Activated CD4-positive, CD25-positive, alpha-beta regulatory T cell treated with anti-CD3 and anti-CD28 coated beads, Interleukin-2, amount 50 U/mL, for 16 hours (primary cell): ENCODE measurements at regions not wholly inside any gene's neighbourhood (a gene's known extent, or its start where the extent isn't known, plus 50 kb on each side); places are given as distances from the start of the nearest gene placed in this dataset.
"Not testable (repeated sequence)": the region's sequence is repeated elsewhere in the genome, so short reads cannot be mapped to it uniquely, and the experiment has no call there.

ENCODE experiments used
- DNase-seq: peaks from one replicate; pipeline ENCODE4 v3.0.0-alpha.2; 2020; ENCODE audit warnings: low read depth, low spot score

DNA sequence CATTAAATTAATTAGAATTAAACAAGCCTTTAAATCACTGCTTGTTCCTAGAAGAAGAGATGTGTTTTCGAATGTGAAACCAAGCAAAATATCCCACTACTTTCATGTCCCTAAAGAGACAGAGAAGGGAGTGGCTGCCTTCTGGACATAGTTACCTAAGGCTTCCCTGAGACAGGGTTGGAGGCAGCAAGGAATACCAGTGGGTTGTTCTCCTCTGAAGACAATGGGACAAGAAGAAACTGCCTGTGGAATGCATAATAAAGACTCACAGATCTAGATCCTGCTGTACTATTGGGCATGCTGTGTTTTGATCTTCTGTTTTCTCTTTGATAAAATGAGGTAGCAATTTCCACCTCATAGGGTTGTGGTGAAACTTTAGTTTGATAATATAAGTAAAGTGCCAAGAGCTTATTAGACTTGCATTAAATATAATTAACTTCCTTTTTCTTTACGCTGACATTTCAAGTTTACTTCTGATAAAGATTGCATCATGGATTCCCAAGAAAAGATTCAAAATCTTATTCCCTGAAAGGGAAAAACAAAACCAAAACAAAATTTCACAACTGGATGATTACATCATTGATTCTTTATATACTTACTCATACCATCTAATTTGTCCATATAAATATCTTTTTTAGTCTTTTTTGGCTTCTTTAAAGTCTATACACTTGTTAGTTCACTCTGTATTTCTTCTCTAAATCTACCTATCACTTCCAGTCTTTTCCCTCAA, 621.3 kb downstream of the ETS1 start:
- no peak for DNase-seq

DNA sequence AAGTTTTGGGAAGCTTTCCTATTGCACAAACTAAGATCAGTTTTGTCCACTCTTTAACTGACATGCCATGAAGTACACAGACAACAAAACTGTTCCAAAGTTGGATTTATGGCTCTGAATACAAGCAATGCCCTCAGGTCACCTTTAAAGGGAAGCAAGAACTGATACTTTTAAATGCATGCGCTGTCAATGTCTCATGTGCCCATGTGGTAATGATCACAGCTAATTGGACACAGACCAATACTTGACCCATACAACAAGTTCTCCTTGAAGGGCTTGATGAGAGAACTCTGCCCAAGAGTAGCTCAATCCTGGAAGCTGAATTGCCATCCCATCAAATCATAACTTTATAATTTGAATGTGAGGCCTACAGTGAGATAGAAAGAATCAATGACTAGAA, 624.9 kb downstream of the ETS1 start:
- DNase-seq = no peak

DNA sequence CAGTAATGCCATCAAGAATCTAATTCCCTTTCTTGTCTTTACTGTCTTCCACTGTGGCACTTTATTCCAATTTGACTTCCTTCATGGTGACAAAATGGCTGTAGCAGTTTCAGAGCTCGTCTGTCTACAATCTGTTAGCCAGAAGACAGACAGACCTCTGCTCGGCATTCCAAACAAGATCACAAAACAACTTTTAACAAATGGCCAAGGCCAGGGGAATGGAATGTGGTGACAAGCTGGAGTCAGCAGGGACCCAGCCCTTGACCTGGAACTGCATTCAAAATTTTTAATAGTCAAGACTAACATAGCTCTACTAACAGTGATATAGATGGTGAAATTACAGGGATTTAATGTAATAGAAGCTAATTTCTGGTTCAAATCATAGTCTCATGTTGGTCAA, 637.2 kb downstream of the ETS1 start:
- DNase-seq = no peak

DNA sequence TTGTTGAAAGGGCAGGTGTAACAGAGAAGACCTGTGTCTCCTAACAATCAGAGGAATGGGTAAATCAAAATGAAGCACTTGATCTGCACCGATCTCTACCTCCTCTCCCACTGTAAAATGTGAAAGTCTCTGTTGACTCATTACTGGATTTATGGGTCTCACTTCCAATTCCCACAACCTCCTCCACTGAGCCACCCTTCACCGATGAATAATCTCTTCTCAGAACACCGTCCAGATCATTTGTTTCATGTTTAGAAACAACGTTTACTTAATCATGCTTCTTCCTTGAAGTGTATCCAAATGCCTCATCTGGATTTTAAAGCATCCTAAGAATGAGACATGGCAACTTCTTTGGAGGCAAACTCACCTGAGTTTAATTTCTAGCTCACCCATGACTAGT, 643.6 kb downstream of the ETS1 start:
- DNase-seq = no peak

DNA sequence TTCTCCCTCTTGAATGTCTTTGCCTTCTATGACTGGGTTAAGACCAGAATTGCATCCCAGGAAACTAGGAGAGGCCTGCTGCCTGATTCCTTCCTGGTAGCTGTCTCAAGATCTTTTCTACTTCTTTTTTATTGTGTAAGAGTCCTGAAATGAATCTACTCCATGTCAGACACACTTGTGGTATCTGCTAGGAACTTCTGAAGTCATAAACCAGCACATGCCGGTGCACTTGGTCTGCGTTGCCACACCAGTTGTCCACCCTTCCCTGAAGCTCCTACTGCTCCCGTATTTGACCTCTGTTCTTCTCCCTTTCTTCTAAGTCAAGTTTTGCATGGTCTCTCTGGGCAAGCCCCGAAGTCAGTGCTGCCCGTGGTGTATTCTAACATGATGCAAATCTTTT, 644.2 kb downstream of the ETS1 start:
- DNase-seq = no peak

DNA sequence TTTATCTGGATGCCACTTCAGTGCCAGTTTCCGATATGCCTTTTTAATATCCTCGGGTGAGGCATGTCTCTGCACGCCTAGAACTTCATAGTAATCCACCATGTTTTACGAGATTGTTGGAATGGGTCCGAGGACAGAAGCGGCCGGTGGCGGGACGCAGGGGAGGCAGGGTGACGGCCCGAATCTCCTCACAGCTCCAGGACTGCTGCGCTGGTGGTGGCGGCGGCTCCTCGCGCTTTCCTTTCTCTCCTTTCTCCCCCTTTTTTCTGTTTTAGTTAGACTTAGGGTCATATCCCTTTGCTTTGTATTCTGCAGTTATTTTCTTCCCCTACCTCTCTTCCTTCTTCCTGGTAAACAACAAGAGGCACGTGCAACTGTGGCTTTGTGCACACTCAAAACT, 645.8 kb downstream of the ETS1 start:
- DNase-seq = not testable (repeated sequence)

DNA sequence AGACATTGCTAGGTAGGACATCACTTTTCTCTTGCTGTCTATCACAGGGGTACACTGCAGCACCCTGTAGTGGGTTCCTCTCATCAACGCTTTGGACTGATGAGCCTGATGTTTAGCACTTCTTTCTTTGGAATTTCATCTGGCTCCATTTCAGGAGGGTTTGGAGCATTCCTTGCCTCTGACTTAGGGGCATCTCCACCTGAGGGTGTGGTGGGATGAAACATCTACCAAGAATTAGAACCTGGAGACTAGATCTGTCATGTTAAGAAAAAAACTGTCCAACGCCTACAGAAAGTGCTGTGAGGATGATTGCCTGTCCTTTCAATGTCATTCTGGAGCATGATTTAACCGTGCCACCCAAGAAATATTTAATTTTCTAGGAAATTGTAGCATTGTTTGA, 648.4 kb downstream of the ETS1 start:
- DNase-seq = no peak

DNA sequence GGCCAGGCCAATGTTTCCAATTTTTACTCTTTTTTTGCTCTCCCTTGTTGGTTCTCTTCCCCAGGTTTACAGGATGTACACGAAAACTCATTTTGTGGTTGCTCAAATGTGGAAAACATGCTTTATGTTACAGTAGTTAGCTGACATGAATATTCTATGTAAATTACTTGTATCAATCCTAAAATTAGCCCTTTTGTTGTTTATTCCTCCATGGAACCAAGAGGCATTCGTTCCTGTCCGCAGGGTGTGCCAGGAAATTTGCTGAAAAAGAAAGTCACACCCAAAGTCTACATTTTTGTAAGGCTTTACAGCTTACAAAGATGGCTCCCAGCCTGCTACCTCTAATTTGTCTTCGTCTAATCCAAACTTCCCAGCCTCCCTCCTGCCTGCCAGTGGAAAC, 652.3 kb downstream of the ETS1 start:
- no peak for DNase-seq

DNA sequence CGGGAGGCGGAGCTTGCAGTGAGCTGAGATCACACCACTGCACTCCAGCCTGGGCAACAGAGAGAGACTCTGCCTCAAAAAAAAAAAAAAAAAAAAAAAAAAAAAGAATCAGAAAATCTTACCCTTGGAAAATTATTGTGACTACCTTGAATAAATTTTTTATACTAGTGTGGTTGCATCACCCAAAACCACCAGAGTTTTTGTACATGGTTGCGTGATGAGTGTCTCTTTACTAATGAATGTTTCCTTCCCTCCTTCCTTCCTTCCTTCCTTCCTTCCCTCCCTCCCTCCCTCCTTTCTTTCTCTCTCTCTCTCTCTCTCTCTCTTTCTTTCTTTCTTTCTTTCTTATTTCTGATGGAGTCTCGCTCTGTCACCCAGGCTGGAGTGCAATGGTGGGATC, 653.4 kb downstream of the ETS1 start:
- not testable (repeated sequence) for DNase-seq

DNA sequence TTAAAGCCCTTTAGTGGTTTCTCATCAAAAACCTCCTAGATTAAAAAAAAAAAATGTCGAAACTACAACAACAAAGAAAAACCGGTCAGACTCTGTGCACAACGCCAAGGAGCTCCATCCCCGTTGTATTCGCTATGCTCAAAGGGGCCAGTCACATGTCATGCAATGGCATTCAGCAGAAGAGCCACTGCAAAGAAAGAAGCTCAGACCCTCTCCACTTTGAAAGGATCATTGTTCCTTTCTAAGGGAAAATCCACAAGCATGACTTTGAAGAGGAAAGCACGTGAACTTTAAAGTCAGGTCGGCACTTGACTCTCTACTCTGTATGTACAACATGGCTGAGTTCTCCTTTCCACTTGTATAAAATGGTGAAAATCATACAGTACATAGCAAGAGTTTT, 655.6 kb downstream of the ETS1 start:
- DNase-seq = no peak

DNA sequence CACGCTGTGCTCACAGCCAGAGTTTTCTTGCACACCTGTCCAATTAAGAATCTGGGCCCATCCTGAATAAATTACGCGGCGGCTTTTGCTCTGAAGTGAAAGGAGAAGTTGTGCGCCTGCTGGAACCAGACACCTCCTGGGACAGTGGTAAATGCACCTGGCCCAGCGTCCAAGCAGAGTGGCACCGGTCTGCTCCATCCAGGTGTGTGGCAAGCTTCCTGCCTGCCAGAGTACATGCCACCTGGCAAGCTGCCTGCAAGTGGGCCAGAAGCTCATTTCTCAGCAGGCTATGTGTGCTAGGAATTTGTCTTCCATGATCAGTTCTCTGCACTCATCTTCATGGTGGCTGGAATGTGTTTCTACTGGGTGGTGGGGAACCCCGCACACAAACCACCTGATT, 660.6 kb downstream of the ETS1 start:
- DNase-seq = no peak

DNA sequence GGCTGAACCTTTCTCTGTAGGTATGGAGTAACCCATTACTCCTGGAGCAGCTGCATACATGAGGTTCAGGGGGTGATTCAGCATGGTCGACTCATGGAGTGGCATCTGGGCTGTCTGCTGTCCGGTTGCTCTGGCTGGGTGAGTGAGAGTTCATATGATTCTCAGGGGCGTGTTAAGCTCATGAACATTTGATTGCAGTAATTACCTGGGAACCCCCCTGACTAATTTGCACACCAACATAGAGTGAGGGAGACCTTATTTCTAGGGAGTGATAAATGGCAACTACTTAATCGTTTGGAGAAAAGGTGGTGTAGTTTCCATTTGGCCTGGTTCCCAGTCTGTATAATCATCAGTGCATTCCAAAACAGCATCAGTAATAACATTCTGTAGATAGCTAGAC, 661.9 kb downstream of the ETS1 start:
- DNase-seq = no peak

DNA sequence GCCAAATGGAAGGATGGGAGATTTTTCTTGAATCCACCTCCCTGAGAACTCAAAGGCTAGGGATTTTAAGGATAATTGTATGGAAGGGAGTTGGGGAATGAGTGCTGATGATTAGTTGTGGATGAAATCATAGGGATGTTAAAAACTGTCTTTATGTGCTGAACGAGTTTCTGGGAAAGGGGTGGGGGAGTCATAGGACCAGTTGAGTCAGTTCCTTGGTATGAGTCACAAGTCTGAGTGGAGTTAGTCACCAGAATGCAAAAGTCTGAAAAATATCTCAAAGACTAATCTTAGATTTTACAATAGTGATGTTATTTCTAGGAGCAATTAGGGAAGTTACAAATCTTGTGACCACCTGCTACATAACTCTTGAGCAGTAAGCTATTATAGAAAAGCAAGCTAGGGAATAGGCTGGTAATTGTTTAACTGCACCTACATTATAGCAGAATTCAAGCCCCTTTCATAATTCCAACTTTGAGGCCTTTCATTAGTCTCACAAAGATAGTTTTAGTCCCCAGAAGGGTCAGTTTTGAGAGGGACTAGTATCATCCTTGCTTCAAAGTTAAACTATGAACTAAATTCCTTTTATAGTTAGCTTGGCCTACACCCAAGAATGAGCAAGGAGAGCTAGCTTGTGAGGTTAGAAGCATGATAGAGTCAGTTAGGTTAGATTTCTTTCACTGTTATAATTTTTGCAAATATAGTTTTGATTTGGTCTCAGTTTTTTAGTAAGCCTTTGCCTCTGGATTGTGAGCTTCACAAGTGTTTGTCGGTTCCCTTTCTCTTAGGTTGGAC, 668.0 kb downstream of the ETS1 start:
- DNase-seq = no peak

DNA sequence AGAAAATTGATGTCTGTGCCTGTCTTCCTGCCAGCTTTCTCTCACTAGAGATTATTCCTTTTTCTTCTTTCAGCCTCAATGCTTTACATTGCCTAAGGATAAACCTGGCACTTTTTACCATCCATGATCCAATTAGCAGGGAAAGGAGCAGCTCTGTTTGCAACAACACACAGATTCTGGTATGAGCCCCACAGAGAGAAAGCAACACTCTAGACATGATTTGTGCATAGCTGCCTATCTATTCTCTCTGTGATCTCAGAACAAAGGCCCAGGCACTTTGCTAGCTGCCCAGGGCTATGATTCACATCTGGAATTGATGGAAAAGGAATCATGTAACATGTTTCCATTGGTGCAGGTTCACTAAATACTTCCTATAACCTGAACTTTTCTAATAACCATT, 685.0 kb downstream of the ETS1 start:
- DNase-seq = no peak

DNA sequence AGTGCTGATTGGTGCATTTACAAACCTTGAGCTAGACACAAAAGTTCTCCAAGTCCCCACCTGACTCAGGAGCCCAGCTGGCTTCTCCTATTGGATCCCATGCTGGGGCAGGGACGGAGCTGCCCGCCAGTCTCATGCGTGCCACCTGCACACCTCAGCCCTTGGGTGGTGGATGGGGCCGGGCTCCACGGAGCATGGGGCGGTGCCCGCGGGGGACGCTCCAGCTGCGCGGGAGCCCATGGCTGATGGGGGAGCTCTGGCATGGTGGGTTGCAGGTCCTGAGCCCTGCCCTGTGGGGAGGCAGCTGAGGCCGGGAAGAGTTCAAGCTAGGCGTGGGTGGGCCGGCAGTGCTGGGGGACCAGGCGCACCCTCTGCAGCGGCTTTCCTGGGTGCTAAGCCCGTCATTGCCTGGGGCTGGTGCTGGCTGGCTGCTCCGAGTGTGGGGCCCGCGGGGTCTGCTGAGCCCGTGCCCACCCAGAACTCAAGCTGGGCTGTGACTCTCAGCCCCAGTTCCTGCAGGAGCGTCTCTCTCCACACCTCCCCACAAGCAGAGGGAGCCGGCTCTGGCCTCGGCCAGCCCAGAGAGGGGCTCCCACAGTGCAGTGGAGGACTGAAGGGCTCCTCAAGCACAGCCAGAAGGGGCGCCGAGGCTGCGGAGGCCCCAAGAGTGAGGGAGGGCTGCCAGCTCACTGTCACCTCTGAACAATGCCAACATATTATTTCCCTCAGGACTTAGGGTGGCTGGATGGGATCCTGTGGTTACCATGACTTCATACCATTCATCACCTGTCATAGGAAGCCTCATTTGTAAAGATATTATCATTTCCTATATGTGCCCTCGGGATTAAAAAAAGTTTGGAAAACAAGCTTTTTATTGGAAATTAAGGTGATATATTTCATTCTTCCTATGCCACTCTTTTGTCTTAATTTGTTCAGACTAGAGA, 688.7 kb downstream of the ETS1 start:
- no peak for DNase-seq

DNA sequence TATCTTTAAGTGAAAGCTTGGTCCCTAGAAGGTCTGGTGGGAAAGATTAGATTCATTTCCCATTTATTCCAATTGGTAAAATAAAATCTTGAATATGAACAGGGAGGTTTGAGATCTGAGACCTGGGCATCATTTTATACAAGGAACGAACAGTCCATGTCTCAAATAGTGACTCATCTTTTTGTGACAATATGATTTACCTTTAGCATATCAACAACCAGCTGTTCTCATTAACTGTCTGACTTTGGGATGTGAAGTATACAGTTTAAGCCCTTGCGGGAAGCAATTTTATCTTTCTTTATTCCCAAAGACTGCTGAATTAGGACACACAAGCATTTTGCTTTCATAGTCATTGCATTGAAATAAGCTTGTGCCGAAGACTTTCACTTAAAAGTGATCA, 691.6 kb downstream of the ETS1 start:
- DNase-seq = no peak

DNA sequence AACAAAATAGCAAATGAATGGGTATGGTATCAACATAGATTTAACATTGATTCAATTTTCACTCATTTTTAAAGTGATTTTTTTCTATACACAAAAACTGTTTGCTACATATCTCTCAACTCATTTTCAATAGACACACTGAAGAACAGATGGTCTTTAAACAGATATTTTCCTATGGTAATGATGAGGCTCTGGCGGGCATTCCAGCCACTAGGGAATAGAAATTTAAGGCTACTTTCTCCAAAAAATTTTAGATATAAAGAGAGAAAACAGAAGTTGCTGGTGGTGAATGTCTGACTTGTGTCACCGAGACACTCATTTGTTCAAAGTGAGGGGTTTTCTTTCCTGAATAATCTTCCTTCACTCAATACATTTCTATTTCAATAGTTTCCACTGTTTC, 693.0 kb downstream of the ETS1 start:
- no peak for DNase-seq

DNA sequence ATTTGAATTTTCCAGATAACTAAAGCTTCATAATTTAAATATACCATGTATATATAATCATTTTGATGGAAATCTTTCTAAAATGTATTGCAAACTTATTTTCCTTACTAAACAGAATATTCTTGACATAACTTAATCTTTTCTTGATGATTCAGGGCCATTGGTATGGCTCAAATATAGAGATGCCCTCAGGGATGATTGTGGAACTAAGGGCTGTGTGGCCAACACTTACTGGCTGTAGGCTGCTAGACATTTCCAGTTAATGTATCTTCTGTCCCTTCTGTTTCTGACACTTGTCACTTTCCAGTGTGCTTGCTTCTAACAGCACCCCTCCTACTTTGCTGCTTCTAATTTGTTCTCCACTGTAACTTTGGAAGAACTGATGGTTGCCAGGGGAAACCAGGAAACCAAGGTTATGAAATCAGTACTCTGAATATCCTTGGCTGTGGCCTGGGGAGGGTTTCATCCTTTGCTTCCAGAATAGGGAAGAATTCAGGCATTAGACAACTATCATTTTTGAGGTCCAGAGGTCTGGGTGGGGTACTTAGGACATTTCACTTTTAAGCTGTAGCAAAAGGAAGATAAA, 697.2 kb downstream of the ETS1 start:
- no peak for DNase-seq

DNA sequence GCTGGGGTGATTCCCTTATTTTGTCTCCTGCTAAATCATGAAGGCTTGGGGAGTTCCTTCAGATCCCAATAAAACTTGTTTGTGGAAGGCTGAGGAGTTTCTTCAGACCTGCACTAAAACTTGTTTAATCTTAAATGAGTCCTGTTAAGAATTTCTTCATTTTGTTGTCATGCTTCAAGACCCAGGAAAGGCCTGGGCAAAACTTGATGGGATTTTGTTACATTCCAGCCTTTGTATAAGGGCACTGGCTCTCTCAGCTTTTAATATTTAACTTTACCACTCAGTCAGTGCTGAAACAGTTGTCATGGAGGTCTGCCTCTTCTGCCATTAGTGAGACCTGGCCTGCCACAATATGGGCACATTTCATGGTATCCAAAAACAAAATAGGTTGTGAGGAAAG, 699.0 kb downstream of the ETS1 start:
- DNase-seq = no peak

DNA sequence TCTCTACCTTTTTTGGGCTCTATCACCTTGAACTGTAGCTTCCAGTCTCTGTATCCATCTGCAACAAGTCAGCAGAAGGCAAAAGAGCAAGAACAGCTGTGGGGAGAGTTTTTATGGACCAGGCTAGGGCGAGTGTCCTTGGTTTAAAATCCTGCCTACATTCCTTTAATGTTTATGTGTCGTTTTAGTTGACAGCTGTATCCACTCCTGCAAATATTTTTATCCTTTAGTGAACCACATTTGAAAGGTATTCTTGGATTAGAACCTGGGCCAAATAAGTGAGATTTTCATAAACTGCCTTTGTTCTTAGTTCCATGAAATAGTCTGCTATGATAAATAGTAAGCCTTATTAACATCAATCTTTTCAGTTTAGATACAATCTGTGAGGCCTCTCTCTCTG, 712.2 kb downstream of the ETS1 start:
- DNase-seq = no peak

DNA sequence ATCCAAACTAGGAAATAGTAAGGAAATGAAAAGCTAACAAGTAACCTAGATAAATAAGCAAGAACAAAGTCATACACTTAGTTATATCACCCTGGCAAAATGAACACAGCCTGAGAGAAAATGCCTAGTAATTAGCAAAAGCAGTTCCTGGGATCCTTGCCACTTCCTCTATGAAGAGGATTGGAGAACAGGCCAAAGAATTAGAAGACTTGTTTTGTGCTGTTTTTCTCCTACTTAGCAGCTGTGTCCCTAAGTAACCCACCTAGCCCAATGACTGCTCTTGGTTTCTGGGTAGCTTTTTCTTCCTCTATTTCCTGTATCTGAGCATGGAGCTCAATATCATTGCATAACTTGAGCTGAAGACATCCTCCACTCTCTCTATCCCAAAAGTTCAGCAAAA, 713.9 kb downstream of the ETS1 start:
- DNase-seq = no peak

DNA sequence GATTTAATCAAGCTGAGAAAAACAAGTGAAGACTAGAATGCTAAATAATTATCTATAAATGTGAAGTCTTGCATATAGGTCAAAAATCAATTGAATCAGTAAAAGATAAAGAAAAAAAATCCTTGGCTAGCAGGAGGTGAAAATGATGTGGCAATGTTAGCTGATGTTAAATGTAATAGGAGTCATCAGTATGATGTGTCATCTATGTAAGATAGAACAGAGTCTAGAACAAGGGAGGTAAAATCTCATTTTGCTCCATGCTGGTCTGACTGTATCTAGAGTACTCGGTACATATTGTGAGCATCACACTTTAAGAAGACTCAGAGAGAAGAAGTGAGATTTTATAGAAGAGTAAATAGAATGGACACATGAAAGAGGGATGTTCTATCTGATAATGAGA, 721.2 kb downstream of the ETS1 start:
- no peak for DNase-seq
